ENCODE measurements at regions not wholly inside any gene's neighbourhood (a gene's known extent, or its start where the extent isn't known, plus 50 kb on each side); places are given as distances from the start of the nearest gene placed in this dataset.

GRCh38 chr12:114237230-114237629, 168.7 kb downstream of the TBX5 start:
- peaks cover 6% of the 10 kb centered on the region for H3K27me3 Mint-ChIP-seq (ENCODE audit: low read depth)
- Histone ChIP-seq H3K79me2 (ENCODE audit: insufficient read depth, low read length) (no peaks in the 10 kb centered on the region), H3K23ac (ENCODE audit: insufficient read length, low read depth, low read length) (no peak overlapping the region), H3K79me1 (ENCODE audit: insufficient read depth, low read depth, low read length, poor library complexity, severe bottlenecking) (no peaks in the 10 kb centered on the region), H3K18ac (ENCODE audit: insufficient read length, low read depth, low read length) (no peak overlapping the region), H2AK5ac (ENCODE audit: insufficient read length, low read length) (no peak overlapping the region), H2BK120ac (ENCODE audit: low read depth, low read length, poor library complexity, severe bottlenecking) (no peak overlapping the region), H4K20me1 (ENCODE audit: control insufficient read depth, insufficient read depth, insufficient read length) (no peaks in the 10 kb centered on the region), H2BK5ac (ENCODE audit: insufficient read length, low read length) (no peak overlapping the region), H3T11ph (ENCODE audit: low read length) (no peak overlapping the region), H3K14ac (ENCODE audit: insufficient read depth, low read length) (no peak overlapping the region), H2BK20ac (ENCODE audit: low read depth, low read length, poor library complexity, severe bottlenecking) (no peak overlapping the region), H3K4ac (ENCODE audit: low read depth, low read length) (no peak overlapping the region), H3K23me2 (ENCODE audit: insufficient read length, low read depth, low read length, poor library complexity, severe bottlenecking) (no peaks in the 10 kb centered on the region), H2AFZ (ENCODE audit: low read length) (no peak overlapping the region), H3K9ac (ENCODE audit: extremely low read depth, insufficient read length, low read length) (no peak overlapping the region), H2BK15ac (ENCODE audit: low read depth, low read length) (no peak overlapping the region), H4K5ac (ENCODE audit: insufficient read length, low read depth, low read length) (no peak overlapping the region), H3K27ac (ENCODE audit: insufficient read length, low read depth, low read length) (no peak overlapping the region), H3K56ac (ENCODE audit: insufficient read length, low read depth, low read length) (no peak overlapping the region), H4K8ac (replicated peaks; ENCODE audit: insufficient read length, low read depth, low read length) (no peak overlapping the region), H3K4me2 (ENCODE audit: insufficient read depth, insufficient read length, low read length) (no peak overlapping the region), H3K4me1 (ENCODE audit: insufficient read depth, low read length) (no peaks in the 10 kb centered on the region), H4K91ac (ENCODE audit: insufficient read length, low read depth, low read length) (no peak overlapping the region), H2BK12ac (ENCODE audit: insufficient read length, low read depth, low read length) (no peak overlapping the region), H3K27me3 (ENCODE audit: insufficient read depth, low read length) (no peaks in the 10 kb centered on the region), H3K9me3 (ENCODE audit: control insufficient read depth, low read depth, low read length) (no peaks in the 10 kb centered on the region)
- H3K4me3 Mint-ChIP-seq, result no peak overlapping the region
- no peaks in the 10 kb centered on the region for H3K36me3 Mint-ChIP-seq (ENCODE audit: insufficient read depth in 1 of 3, low read depth in 3 of 3)
- DNase-seq, result no peak
- no CpG with 5 or more reads among the region's 5 CpGs for WGBS (ENCODE audit: extremely low coverage, insufficient read length, low lambda C conversion rate)
- H3K9me3 Mint-ChIP-seq, result no peaks in the 10 kb centered on the region
- TF ChIP-seq CTCF (conservative IDR thresholded peaks at IDR 0.05), result no peak
- H3K4me1 Mint-ChIP-seq, result peaks cover 12 to 13% of the 10 kb centered on the region in 2 experiments
- no peak overlapping the region for H3K27ac Mint-ChIP-seq
